ENCODE measurements at regions not wholly inside any gene's neighbourhood (a gene's known extent, or its start where the extent isn't known, plus 50 kb on each side); places are given as distances from the start of the nearest gene placed in this dataset.

GRCh38 chr3:64932016-64932518, 244.3 kb upstream of the ADAMTS9 start:
- Mint-ChIP-seq H3K9me3 (peaks cover 33% of the 10 kb centered on the region), H3K4me1 (no peaks in the 10 kb centered on the region), H3K27me3 (ENCODE audit: low read depth) (no peaks in the 10 kb centered on the region), H3K27ac (no peak overlapping the region), H3K36me3 (peaks cover 10% of the 10 kb centered on the region), H3K4me3 (no peak overlapping the region)
- CTCF ChIA-PET = no interaction called here
- POLR2A ChIA-PET = no interaction called here
- DNase-seq (ENCODE audit: low spot score) (no peak), ATAC-seq (no peak)
- TF ChIP-seq CTCF (IDR thresholded peaks at IDR 0.05) (no peak), ZNF532 (CRISPR knock-in tag; IDR thresholded peaks at IDR 0.05; ENCODE audit: borderline replicate concordance) (no peak), GTF2I (CRISPR knock-in tag; conservative IDR thresholded peaks at IDR 0.05) (no peak), TEAD1 (CRISPR knock-in tag; IDR thresholded peaks at IDR 0.05) (no peak), ZNF671 (CRISPR knock-in tag; IDR thresholded peaks at IDR 0.05) (no peak), ZNF416 (CRISPR knock-in tag; IDR thresholded peaks at IDR 0.05) (no peak), ATF2 (CRISPR knock-in tag; IDR thresholded peaks at IDR 0.05; ENCODE audit: borderline replicate concordance, low read depth) (no peak), SP1 (CRISPR knock-in tag; conservative IDR thresholded peaks at IDR 0.05) (no peak), CBFB (CRISPR knock-in tag; IDR thresholded peaks at IDR 0.05; ENCODE audit: low read depth) (no peak)

- Mint-ChIP-seq H3K4me3 (no peak overlapping the region), H3K4me1 (no peaks in the 10 kb centered on the region), H3K27ac (no peak overlapping the region), H3K9me3 (peaks cover 35% of the 10 kb centered on the region), H3K36me3 (peaks cover 10% of the 10 kb centered on the region), H3K27me3 (ENCODE audit: low read depth) (no peaks in the 10 kb centered on the region)
- ATAC-seq (no peak), DNase-seq (ENCODE audit: low spot score) (no peak)
- ChIA-PET POLR2A (no interaction called here), CTCF (no interaction called here)
- TF ChIP-seq AFF4 (CRISPR knock-in tag; IDR thresholded peaks at IDR 0.05; ENCODE audit: borderline replicate concordance) = no peak
- no peak for TF ChIP-seq CDX4 (CRISPR knock-in tag; IDR thresholded peaks at IDR 0.05; ENCODE audit: borderline replicate concordance)
- TF ChIP-seq ZBTB21 (CRISPR knock-in tag; IDR thresholded peaks at IDR 0.05; ENCODE audit: borderline replicate concordance) = no peak
- TF ChIP-seq KAT7 (CRISPR knock-in tag; IDR thresholded peaks at IDR 0.05; ENCODE audit: borderline replicate concordance) = no peak
Observed at GRCh38 chr3:64930891-64931290, 243.1 kb upstream of the ADAMTS9 start.

Measured in WTC11 (cell line).